Natural killer cell (primary cell): ENCODE measurements at regions not wholly inside any gene's neighbourhood (a gene's known extent, or its start where the extent isn't known, plus 50 kb on each side); places are given as distances from the start of the nearest gene placed in this dataset.

Source experiments
- ATAC-seq, 3 donors: fragments of 150-1000 bp in 2 of 3; fragments of 200-7000 bp in 1 of 3; cut with Tn5 transposase; 1 replicate in 1 of 3; 2 replicates in 2 of 3; pipeline ENCODE4 v1.10.0; 2021; ENCODE audit warnings: mild to moderate bottlenecking in 2 of 3, moderate library complexity in 2 of 3
- DNase-seq, 2 donors: peaks; one replicate each; pipeline versions ENCODE4 v3.0.0 to v3.0.0-alpha.2; 2013 to 2021; ENCODE audit warnings: mixed read lengths in 1 of 2
- H3K27ac ChIP-seq: one replicate; pipeline ENCODE4 v1.5.1; 2013; ENCODE audit warnings: mild to moderate bottlenecking, low read length
- H3K27me3 ChIP-seq: one replicate; pipeline ENCODE4 v1.6.1; 2013; ENCODE audit warnings: low read length; ENCODE audit not compliant: control insufficient read depth, insufficient read depth
- H3K36me3 ChIP-seq: one replicate; pipeline ENCODE4 v1.6.1; 2013; ENCODE audit warnings: low read length; ENCODE audit not compliant: control insufficient read depth, insufficient read depth
- H3K4me1 ChIP-seq: one replicate; pipeline ENCODE4 v1.6.1; 2013; ENCODE audit warnings: low read length; ENCODE audit not compliant: control insufficient read depth, insufficient read depth
- H3K4me3 ChIP-seq: one replicate; pipeline ENCODE4 v1.5.1; 2013; ENCODE audit warnings: low read length
- H3K9me3 ChIP-seq: one replicate; pipeline ENCODE4 v1.6.1; 2013; ENCODE audit warnings: low read length; ENCODE audit not compliant: control insufficient read depth, insufficient read depth
- H3K27ac Mint-ChIP-seq, 2 donors: one replicate each; pipeline ENCODE4 v1.8.0; 2022; ENCODE audit warnings: mild to moderate bottlenecking in 2 of 2, mixed read lengths in 2 of 2, moderate library complexity in 1 of 2
- H3K27me3 Mint-ChIP-seq, 2 donors: one replicate each; pipeline ENCODE4 v1.8.0; 2022; ENCODE audit warnings: low read depth in 2 of 2, mixed read lengths in 2 of 2
- H3K36me3 Mint-ChIP-seq: one replicate; pipeline ENCODE4 v1.8.0; 2022; ENCODE audit warnings: mixed read lengths
- H3K4me1 Mint-ChIP-seq, 2 donors: one replicate each; pipeline ENCODE4 v1.8.0; 2022; ENCODE audit warnings: mixed read lengths in 2 of 2
- H3K4me3 Mint-ChIP-seq: one replicate; pipeline ENCODE4 v1.8.0; 2022; ENCODE audit warnings: mild to moderate bottlenecking, moderate library complexity, mixed read lengths
- H3K9me3 Mint-ChIP-seq, 2 donors: one replicate each; pipeline ENCODE4 v1.8.0; 2022; ENCODE audit warnings: mixed read lengths in 2 of 2
- WGBS: methylation state at CpG from one replicate; pipeline ENCODE4 v1.1.7; 2013; ENCODE audit warnings: missing lambda C conversion rate; ENCODE audit not compliant: insufficient coverage; 5-methylcytosine and 5-hydroxymethylcytosine counted together
- intact Hi-C: fragments of 100-400 bp; cut with micrococcal nuclease; formaldehyde crosslinking; loops from one replicate; pipeline ENCODE4 v1.14.2; 2022
- TF ChIP-seq, protein P1 (sequence below): fragments of 200-600 bp; IDR thresholded peaks from one replicate; pipeline ENCODE4 v1.8.0; 2022; ENCODE audit warnings: antibody characterized with exemption

DNA sequence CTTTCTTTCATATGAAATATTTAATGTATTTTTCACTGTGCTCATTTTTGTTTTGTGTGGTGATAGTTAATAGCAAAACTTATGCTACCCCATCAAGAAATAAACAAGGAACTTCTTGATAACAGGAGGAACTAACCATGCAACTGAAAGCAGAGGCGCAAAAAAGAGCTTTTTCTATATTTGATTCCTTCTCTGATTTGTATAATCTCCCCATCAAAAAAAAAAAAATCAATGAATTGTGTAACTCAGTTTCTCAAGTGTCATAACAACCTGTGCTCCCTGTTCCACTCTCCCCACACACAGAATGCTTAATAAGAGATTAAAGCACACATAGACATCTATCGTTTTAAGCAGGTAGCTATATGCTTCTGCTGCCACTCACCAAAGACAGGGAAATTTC lies 67.3 kb upstream of the MED4 start:
- Histone ChIP-seq H3K4me1 (peaks cover 19% of the 10 kb centered on the region), H3K27ac (peak overlapping the region; percentile 56), H3K27me3 (no peaks in the 10 kb centered on the region), H3K36me3 (no peaks in the 10 kb centered on the region), H3K4me3 (no peak overlapping the region), H3K9me3 (no peaks in the 10 kb centered on the region)
- Mint-ChIP-seq H3K27ac (peak overlapping the region; percentile 16 to 64), H3K4me1 (peaks cover 26 to 28% of the 10 kb centered on the region in 2 donors), H3K36me3 (no peaks in the 10 kb centered on the region), H3K4me3 (peak overlapping the region; percentile 5), H3K27me3 (no peaks in the 10 kb centered on the region), H3K9me3 (no peaks in the 10 kb centered on the region)
- WGBS = 83% methylated on average over 2 of the region's 2 CpGs
- no peak for DNase-seq
- TF ChIP-seq, protein P1, sequence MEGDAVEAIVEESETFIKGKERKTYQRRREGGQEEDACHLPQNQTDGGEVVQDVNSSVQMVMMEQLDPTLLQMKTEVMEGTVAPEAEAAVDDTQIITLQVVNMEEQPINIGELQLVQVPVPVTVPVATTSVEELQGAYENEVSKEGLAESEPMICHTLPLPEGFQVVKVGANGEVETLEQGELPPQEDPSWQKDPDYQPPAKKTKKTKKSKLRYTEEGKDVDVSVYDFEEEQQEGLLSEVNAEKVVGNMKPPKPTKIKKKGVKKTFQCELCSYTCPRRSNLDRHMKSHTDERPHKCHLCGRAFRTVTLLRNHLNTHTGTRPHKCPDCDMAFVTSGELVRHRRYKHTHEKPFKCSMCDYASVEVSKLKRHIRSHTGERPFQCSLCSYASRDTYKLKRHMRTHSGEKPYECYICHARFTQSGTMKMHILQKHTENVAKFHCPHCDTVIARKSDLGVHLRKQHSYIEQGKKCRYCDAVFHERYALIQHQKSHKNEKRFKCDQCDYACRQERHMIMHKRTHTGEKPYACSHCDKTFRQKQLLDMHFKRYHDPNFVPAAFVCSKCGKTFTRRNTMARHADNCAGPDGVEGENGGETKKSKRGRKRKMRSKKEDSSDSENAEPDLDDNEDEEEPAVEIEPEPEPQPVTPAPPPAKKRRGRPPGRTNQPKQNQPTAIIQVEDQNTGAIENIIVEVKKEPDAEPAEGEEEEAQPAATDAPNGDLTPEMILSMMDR = no peak
- peak in 1 of 3 donors; percentile 64 for ATAC-seq
- intact Hi-C loops = no loop called here

DNA sequence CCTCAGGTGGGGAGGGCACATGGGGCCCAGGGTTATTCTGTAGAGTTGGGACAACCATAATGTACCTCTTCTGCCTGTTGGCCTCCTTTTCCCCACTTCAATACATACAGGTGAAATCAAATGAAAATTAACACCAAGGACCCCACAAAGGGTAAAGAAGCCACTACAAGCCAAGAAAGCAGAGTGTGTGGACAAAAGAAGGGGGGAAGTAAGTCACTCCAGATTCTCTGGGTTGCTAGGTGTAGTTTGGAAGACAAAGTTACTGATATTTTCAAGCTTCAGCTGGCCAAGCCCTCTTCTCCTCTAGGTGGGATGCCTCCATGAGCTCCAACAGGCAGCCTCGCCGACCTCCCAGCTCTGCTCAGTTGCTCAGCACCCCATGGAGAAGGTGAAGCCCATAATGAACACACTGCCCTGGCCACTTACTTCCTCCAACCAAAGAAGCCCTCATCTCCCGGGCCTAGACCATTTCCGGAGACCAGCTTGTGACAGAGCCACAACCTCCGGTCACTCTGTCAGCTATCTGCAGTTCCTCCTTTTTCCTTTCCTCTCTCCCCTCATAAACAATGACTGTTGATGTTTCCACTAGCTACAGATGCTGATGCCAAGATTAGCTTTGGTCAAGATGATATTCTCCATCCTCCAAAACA lies 66.8 kb upstream of the MED4 start:
- TF ChIP-seq, protein P1 = no peak
- no peak for DNase-seq
- peak; percentile 40 to 92 (median 52) for ATAC-seq
- Histone ChIP-seq H3K4me1 (peaks cover 22% of the 10 kb centered on the region), H3K27ac (peak overlapping the region; percentile 56), H3K9me3 (no peaks in the 10 kb centered on the region), H3K36me3 (no peaks in the 10 kb centered on the region), H3K4me3 (no peak overlapping the region), H3K27me3 (no peaks in the 10 kb centered on the region)
- Mint-ChIP-seq H3K27ac (peak overlapping the region; percentile 16 to 64), H3K4me3 (peak overlapping the region; percentile 5), H3K9me3 (no peaks in the 10 kb centered on the region), H3K4me1 (peaks cover 26 to 28% of the 10 kb centered on the region in 2 donors), H3K27me3 (no peaks in the 10 kb centered on the region), H3K36me3 (no peaks in the 10 kb centered on the region)
- WGBS = 52% methylated on average over 5 of the region's 5 CpGs
- intact Hi-C loops = no loop called here

DNA sequence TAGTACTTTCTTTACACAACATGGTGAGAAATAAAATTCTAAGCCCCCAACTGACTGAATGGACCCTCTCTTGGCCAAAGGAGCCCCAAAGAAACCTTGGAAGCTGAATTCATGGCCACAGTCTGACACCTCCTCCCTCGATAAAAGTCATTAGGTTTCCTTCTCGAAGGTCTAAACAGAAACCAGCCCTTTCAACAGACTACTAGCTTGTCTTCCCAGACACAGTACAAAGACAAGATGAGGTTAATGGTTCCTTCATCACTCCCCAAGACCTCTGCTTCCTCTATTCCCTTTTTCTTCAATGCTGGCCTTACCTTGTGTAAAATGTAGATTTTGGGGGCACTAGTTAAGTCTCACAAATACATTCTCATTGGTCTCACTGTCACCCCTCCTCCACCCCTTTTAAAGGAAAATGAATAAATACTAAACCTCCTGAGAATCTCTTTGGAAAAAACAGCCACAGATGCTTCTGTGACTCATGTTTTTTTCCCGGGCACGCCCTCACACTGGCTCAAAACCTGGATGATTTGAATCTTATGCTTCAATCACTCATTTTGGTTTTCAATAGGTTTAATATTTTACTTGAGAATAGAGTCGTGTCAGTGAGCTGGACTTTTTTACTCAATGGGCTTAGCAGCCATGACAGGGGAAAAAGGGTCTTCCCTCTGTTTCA lies 65.8 kb upstream of the MED4 start:
- no peaks in the 10 kb centered on the region for H3K9me3 ChIP-seq
- H3K27me3 ChIP-seq = no peaks in the 10 kb centered on the region
- no peaks in the 10 kb centered on the region for H3K36me3 Mint-ChIP-seq
- intact Hi-C loops = no loop called here
- H3K27me3 Mint-ChIP-seq = no peaks in the 10 kb centered on the region
- peaks cover 28% of the 10 kb centered on the region for H3K4me1 ChIP-seq
- H3K27ac Mint-ChIP-seq = peak overlapping the region; percentile 25 to 64
- peaks cover 36 to 37% of the 10 kb centered on the region in 2 donors for H3K4me1 Mint-ChIP-seq
- DNase-seq (no peak), ATAC-seq (no peak)
- H3K27ac ChIP-seq = peak overlapping the region; percentile 56
- TF ChIP-seq, protein P1 = no peak
- H3K4me3 ChIP-seq = no peak overlapping the region
- no peaks in the 10 kb centered on the region for H3K36me3 ChIP-seq
- no peak overlapping the region for H3K4me3 Mint-ChIP-seq
- peaks cover 0 to 3% of the 10 kb centered on the region in 2 donors for H3K9me3 Mint-ChIP-seq
- WGBS = 77% methylated on average over 5 of the region's 5 CpGs
